HL-60 (cell line): ENCODE measurements at regions not wholly inside any gene's neighbourhood (a gene's known extent, or its start where the extent isn't known, plus 50 kb on each side); places are given as distances from the start of the nearest gene placed in this dataset.
A peak's percentile ranks its signal among the peaks of the same experiment; 100 is the strongest.

Experiments used
- DNase-seq, 2 experiments: peaks; one replicate each; pipeline ENCODE4 v3.0.0-alpha.2; 2010 to 2020; ENCODE audit warnings: low read depth in 1 of 2, low spot score in 1 of 2
- H3K27ac ChIP-seq: fragments of 250-450 bp; sonication (Bioruptor Pico); replicated peaks from 2 replicates; pipeline ENCODE4 v1.5.1; 2020; ENCODE audit warnings: mild to moderate bottlenecking, moderate library complexity
- H3K27me3 ChIP-seq: fragments of 250-450 bp; sonication (Bioruptor Pico); 2 replicates; pipeline ENCODE4 v1.5.1; 2021; ENCODE audit warnings: mild to moderate bottlenecking, moderate library complexity; ENCODE audit not compliant: insufficient read depth, poor library complexity, severe bottlenecking
- H3K4me3 ChIP-seq: replicated peaks from 2 replicates; pipeline ENCODE4 v1.5.1; 2011; ENCODE audit warnings: mild to moderate bottlenecking, control low read depth, low read length; ENCODE audit not compliant: insufficient read depth
- GABPA ChIP-seq: IDR thresholded peaks from 2 replicates; pipeline ENCODE4 v1.6.1; 2012; ENCODE audit warnings: low read depth
- POLR2AphosphoS5 ChIP-seq: IDR thresholded peaks from 2 replicates; pipeline ENCODE4 v1.6.1; 2012; ENCODE audit warnings: low read depth
- SPI1 ChIP-seq: IDR thresholded peaks from 2 replicates; pipeline ENCODE4 v1.6.1; 2012; ENCODE audit warnings: low read depth, mild to moderate bottlenecking, borderline replicate concordance
- TF ChIP-seq, protein P1 (sequence below): IDR thresholded peaks from one replicate; pipeline ENCODE4 v1.5.1; 2011; ENCODE audit warnings: low read length, control low read depth, inconsistent platforms; ENCODE audit not compliant: insufficient read depth
- TF ChIP-seq, protein P2 (sequence below): IDR thresholded peaks from 2 replicates; pipeline ENCODE4 v1.6.1; 2012; ENCODE audit warnings: low read depth; ENCODE audit not compliant: insufficient replicate concordance

DNA sequence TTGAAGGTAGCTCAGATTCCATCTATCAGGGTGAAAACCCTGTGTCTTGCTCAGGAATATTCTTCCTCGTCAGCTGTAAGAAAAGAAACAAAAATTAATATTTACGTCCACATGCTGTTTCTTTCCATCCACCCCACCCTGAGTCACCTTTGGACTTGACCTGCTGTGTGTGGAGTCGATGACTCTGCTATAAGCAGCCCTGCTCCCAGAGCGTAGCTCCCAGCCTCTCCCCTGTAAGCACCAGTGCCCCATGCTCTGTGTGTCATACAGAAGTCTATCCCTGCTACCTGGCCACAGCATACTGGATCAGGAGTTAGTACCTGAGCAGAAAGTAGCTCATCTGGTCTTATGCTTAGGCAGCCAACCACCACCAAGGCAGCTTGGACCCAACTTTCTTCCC, 223.6 kb downstream of the SOD2 start:
- TF ChIP-seq, protein P1, sequence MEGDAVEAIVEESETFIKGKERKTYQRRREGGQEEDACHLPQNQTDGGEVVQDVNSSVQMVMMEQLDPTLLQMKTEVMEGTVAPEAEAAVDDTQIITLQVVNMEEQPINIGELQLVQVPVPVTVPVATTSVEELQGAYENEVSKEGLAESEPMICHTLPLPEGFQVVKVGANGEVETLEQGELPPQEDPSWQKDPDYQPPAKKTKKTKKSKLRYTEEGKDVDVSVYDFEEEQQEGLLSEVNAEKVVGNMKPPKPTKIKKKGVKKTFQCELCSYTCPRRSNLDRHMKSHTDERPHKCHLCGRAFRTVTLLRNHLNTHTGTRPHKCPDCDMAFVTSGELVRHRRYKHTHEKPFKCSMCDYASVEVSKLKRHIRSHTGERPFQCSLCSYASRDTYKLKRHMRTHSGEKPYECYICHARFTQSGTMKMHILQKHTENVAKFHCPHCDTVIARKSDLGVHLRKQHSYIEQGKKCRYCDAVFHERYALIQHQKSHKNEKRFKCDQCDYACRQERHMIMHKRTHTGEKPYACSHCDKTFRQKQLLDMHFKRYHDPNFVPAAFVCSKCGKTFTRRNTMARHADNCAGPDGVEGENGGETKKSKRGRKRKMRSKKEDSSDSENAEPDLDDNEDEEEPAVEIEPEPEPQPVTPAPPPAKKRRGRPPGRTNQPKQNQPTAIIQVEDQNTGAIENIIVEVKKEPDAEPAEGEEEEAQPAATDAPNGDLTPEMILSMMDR = no peak
- TF ChIP-seq, protein P2, sequence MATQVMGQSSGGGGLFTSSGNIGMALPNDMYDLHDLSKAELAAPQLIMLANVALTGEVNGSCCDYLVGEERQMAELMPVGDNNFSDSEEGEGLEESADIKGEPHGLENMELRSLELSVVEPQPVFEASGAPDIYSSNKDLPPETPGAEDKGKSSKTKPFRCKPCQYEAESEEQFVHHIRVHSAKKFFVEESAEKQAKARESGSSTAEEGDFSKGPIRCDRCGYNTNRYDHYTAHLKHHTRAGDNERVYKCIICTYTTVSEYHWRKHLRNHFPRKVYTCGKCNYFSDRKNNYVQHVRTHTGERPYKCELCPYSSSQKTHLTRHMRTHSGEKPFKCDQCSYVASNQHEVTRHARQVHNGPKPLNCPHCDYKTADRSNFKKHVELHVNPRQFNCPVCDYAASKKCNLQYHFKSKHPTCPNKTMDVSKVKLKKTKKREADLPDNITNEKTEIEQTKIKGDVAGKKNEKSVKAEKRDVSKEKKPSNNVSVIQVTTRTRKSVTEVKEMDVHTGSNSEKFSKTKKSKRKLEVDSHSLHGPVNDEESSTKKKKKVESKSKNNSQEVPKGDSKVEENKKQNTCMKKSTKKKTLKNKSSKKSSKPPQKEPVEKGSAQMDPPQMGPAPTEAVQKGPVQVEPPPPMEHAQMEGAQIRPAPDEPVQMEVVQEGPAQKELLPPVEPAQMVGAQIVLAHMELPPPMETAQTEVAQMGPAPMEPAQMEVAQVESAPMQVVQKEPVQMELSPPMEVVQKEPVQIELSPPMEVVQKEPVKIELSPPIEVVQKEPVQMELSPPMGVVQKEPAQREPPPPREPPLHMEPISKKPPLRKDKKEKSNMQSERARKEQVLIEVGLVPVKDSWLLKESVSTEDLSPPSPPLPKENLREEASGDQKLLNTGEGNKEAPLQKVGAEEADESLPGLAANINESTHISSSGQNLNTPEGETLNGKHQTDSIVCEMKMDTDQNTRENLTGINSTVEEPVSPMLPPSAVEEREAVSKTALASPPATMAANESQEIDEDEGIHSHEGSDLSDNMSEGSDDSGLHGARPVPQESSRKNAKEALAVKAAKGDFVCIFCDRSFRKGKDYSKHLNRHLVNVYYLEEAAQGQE = no peak
- TF ChIP-seq POLR2AphosphoS5 (no peak), SPI1 (no peak), GABPA (no peak)
- no peak for DNase-seq
- no peak overlapping the region for H3K4me3 ChIP-seq
- H3K27me3 ChIP-seq = no peaks in the 10 kb centered on the region
- no peak overlapping the region for H3K27ac ChIP-seq

DNA sequence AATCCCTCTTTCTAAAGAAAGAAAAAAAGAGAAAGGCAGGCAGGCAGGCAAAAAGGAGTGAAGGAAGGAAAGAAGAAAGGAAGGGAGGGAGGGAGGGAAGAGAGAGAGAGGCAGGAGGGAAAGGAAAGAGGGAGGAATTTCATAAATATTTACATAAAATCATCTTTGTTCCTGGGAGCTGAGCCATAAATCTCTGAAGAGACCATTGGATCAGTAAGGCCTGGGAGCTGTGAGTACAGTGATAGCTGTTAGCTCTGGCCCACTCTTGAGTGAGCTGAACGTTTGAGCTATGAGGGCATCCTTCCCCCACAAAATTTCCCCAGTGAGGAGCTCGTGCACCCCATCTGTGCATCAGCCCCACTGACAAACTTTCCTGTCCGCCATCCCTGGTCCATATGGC, 224.0 kb downstream of the SOD2 start:
- no peak for TF ChIP-seq POLR2AphosphoS5
- TF ChIP-seq, protein P2 = no peak
- TF ChIP-seq, protein P1 = no peak
- TF ChIP-seq SPI1 = no peak
- TF ChIP-seq GABPA = no peak
- Histone ChIP-seq H3K4me3 (no peak overlapping the region), H3K27me3 (no peaks in the 10 kb centered on the region), H3K27ac (no peak overlapping the region)
- DNase-seq = no peak

DNA sequence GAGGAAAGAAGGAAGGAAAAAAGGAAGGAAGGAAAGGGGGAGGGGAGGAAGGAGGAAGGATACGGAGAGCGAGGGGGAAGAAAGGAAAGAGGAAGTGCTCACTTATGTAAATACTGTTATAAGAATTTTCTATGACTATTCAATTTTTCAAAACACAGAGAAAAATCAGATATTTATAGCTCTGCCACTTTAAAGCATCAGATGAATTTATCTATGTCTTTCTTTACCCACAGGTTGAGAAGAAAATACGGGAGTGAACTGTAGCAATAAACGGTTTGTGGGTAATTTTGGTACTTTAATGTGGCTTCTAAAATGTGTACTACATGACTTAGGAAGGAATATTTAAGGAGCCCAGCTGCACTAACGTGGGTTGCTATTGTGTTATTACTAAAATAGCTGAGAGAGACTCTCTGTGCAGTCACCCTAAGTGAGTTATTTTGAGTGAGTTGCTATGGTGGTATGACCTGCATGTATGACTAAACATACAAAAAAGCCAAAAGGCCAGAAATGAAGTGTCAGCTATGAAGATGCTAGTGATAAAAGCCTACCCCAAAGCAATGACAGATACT, 225.5 kb downstream of the SOD2 start:
- TF ChIP-seq POLR2AphosphoS5 = no peak
- no peak for TF ChIP-seq GABPA
- peak; percentile 89 for TF ChIP-seq SPI1
- TF ChIP-seq, protein P1 = no peak
- Histone ChIP-seq H3K4me3 (no peak overlapping the region), H3K27ac (no peak overlapping the region), H3K27me3 (peaks cover 2% of the 10 kb centered on the region)
- no peak for DNase-seq

- peaks cover 2% of the 10 kb centered on the region for H3K27me3 ChIP-seq
- no peak overlapping the region for H3K27ac ChIP-seq
- H3K4me3 ChIP-seq = no peak overlapping the region
- TF ChIP-seq, protein P2 = no peak
- no peak for TF ChIP-seq POLR2AphosphoS5
- TF ChIP-seq, protein P1 = no peak
- no peak for DNase-seq
Measured at GRCh38 chr6:159466926-159467325, 226.1 kb downstream of the SOD2 start.
